HEK293 (cell line): ENCODE measurements at regions not wholly inside any gene's neighbourhood (a gene's known extent, or its start where the extent isn't known, plus 50 kb on each side); places are given as distances from the start of the nearest gene placed in this dataset.

Experiments used
- CTCF ChIA-PET: fragments of 350-600 bp; formaldehyde crosslinking; extraction: SDS; loops from one replicate; lab custom pipeline; 2021; ENCODE audit warnings: antibody characterized with exemption; lab: Yijun Ruan, JAX
- POLR2A ChIA-PET: fragments of 300-600 bp; formaldehyde crosslinking; extraction: SDS; loops from one replicate; lab custom pipeline; 2020; ENCODE audit warnings: antibody characterized with exemption, inconsistent platforms; lab: Yijun Ruan, JAX
- H3K27ac ChIP-seq: fragments of 200-500 bp; sonication (Bioruptor generic); 2 replicates; pipeline ENCODE4 v1.5.1; 2014; ENCODE audit warnings: low read depth, low read length, control low read depth, inconsistent platforms; ENCODE audit errors: extremely low read depth
- H3K36me3 ChIP-seq, 2 experiments: fragments of 200-500 bp in 1 of 2; sonication (Bioruptor generic) in 1 of 2; 1 replicate in 1 of 2; 2 replicates in 1 of 2; pipeline ENCODE4 v1.5.1; 2014 to 2017; ENCODE audit warnings: inconsistent platforms in 2 of 2, low read length in 2 of 2; ENCODE audit not compliant: control insufficient read depth in 2 of 2, insufficient read depth in 1 of 2
- H3K4me1 ChIP-seq: fragments of 200-500 bp; sonication (Bioruptor generic); 2 replicates; pipeline ENCODE4 v1.5.1; 2014; ENCODE audit warnings: mild to moderate bottlenecking, low read length, inconsistent platforms; ENCODE audit not compliant: control insufficient read depth, insufficient read depth
- H3K4me3 ChIP-seq: 2 replicates; pipeline ENCODE4 v1.5.1; 2011; ENCODE audit warnings: low read depth, mild to moderate bottlenecking, control low read depth, low read length, moderate library complexity
- H3K9me3 ChIP-seq: fragments of 200-500 bp; sonication (Bioruptor generic); 2 replicates; pipeline ENCODE4 v1.5.1; 2014; ENCODE audit warnings: low read depth, low read length, inconsistent platforms; ENCODE audit not compliant: control insufficient read depth, insufficient read depth
- AEBP2 ChIP-seq: fragments of 450-650 bp; formaldehyde crosslinking; IDR thresholded peaks from 2 replicates; pipeline ENCODE4 v1.5.1; 2016; ENCODE audit warnings: missing biosample characterization, missing genetic modification characterization, borderline replicate concordance
- KLF8 ChIP-seq: fragments of 450-650 bp; formaldehyde crosslinking; IDR thresholded peaks from 2 replicates; pipeline ENCODE4 v1.5.1; 2016; ENCODE audit warnings: missing biosample characterization, missing genetic modification characterization
- OSR2 ChIP-seq: fragments of 450-650 bp; formaldehyde crosslinking; IDR thresholded peaks from 2 replicates; pipeline ENCODE4 v1.5.1; 2016; ENCODE audit warnings: missing biosample characterization, missing genetic modification characterization
- RBAK ChIP-seq: fragments of 450-650 bp; formaldehyde crosslinking; IDR thresholded peaks from 2 replicates; pipeline ENCODE4 v1.5.1; 2016; ENCODE audit warnings: missing biosample characterization, missing genetic modification characterization
- SALL2 ChIP-seq: fragments of 450-650 bp; formaldehyde crosslinking; IDR thresholded peaks from 2 replicates; pipeline ENCODE4 v1.5.0; 2017; ENCODE audit warnings: missing biosample characterization, mild to moderate bottlenecking, missing genetic modification characterization, borderline replicate concordance
- TCF7L2 ChIP-seq: IDR thresholded peaks from 2 replicates; pipeline ENCODE4 v1.6.1; 2011; ENCODE audit warnings: low read depth, mild to moderate bottlenecking, inconsistent platforms, low read length, moderate library complexity, borderline replicate concordance
- TSHZ1 ChIP-seq: fragments of 450-650 bp; formaldehyde crosslinking; IDR thresholded peaks from 2 replicates; pipeline ENCODE4 v1.5.1; 2016; ENCODE audit warnings: missing biosample characterization, missing genetic modification characterization, borderline replicate concordance
- YY1 ChIP-seq: fragments of 450-650 bp; formaldehyde crosslinking; IDR thresholded peaks from 2 replicates; pipeline ENCODE4 v1.5.1; 2018; ENCODE audit warnings: missing biosample characterization, missing genetic modification characterization
- ZBTB48 ChIP-seq: fragments of 450-650 bp; formaldehyde crosslinking; IDR thresholded peaks from 2 replicates; pipeline ENCODE4 v1.5.1; 2016; ENCODE audit warnings: missing biosample characterization, missing genetic modification characterization
- ZNF114 ChIP-seq: fragments of 450-650 bp; formaldehyde crosslinking; IDR thresholded peaks from 2 replicates; pipeline ENCODE4 v1.5.0; 2017; ENCODE audit warnings: missing biosample characterization, missing genetic modification characterization
- ZNF121 ChIP-seq: fragments of 450-650 bp; formaldehyde crosslinking; IDR thresholded peaks from 2 replicates; pipeline ENCODE4 v1.5.1; 2016; ENCODE audit warnings: missing biosample characterization, missing genetic modification characterization
- ZNF16 ChIP-seq: fragments of 450-650 bp; formaldehyde crosslinking; IDR thresholded peaks from 2 replicates; pipeline ENCODE4 v1.5.1; 2016; ENCODE audit warnings: low read depth, missing biosample characterization, missing genetic modification characterization
- ZNF211 ChIP-seq: fragments of 450-650 bp; formaldehyde crosslinking; IDR thresholded peaks from 2 replicates; pipeline ENCODE4 v1.5.1; 2016; ENCODE audit warnings: low read depth, missing biosample characterization, missing genetic modification characterization
- ZNF324 ChIP-seq: fragments of 450-650 bp; formaldehyde crosslinking; IDR thresholded peaks from 2 replicates; pipeline ENCODE4 v1.5.1; 2016; ENCODE audit warnings: missing biosample characterization, missing genetic modification characterization
- ZNF391 ChIP-seq: fragments of 450-650 bp; formaldehyde crosslinking; IDR thresholded peaks from 2 replicates; pipeline ENCODE4 v1.5.1; 2016; ENCODE audit warnings: low read depth, missing biosample characterization, missing genetic modification characterization, borderline replicate concordance
- ZNF416 ChIP-seq: fragments of 450-650 bp; formaldehyde crosslinking; IDR thresholded peaks from 2 replicates; pipeline ENCODE4 v1.5.1; 2016; ENCODE audit warnings: missing biosample characterization, missing genetic modification characterization
- ZNF433 ChIP-seq: fragments of 450-650 bp; formaldehyde crosslinking; IDR thresholded peaks from 2 replicates; pipeline ENCODE4 v1.5.1; 2016; ENCODE audit warnings: missing biosample characterization, missing genetic modification characterization, low read depth
- ZNF449 ChIP-seq: fragments of 450-650 bp; formaldehyde crosslinking; IDR thresholded peaks from 2 replicates; pipeline ENCODE4 v1.5.1; 2017; ENCODE audit warnings: missing biosample characterization, mild to moderate bottlenecking, missing genetic modification characterization, moderate library complexity
- ZNF501 ChIP-seq: fragments of 450-650 bp; formaldehyde crosslinking; IDR thresholded peaks from 2 replicates; pipeline ENCODE4 v1.5.1; 2016; ENCODE audit warnings: missing biosample characterization, missing genetic modification characterization
- ZNF510 ChIP-seq: fragments of 450-650 bp; formaldehyde crosslinking; IDR thresholded peaks from 2 replicates; pipeline ENCODE4 v1.5.1; 2018; ENCODE audit warnings: mild to moderate bottlenecking, missing genetic modification characterization, missing biosample characterization; ENCODE audit not compliant: insufficient replicate concordance
- ZNF521 ChIP-seq: fragments of 450-650 bp; formaldehyde crosslinking; IDR thresholded peaks from 2 replicates; pipeline ENCODE4 v1.5.1; 2017; ENCODE audit warnings: missing biosample characterization, mild to moderate bottlenecking, missing genetic modification characterization
- ZNF555 ChIP-seq: fragments of 450-650 bp; formaldehyde crosslinking; conservative IDR thresholded peaks from 2 replicates; pipeline ENCODE4 v1.5.1; 2017; ENCODE audit warnings: missing biosample characterization, mild to moderate bottlenecking, missing genetic modification characterization, inconsistent platforms
- ZNF610 ChIP-seq: fragments of 450-650 bp; formaldehyde crosslinking; IDR thresholded peaks from 2 replicates; pipeline ENCODE4 v1.5.1; 2016; ENCODE audit warnings: missing biosample characterization, missing genetic modification characterization, borderline replicate concordance
- ZNF658 ChIP-seq: fragments of 450-650 bp; formaldehyde crosslinking; IDR thresholded peaks from 2 replicates; pipeline ENCODE4; 2016; ENCODE audit warnings: missing biosample characterization, missing genetic modification characterization
- ZNF692 ChIP-seq: fragments of 450-650 bp; formaldehyde crosslinking; IDR thresholded peaks from 2 replicates; pipeline ENCODE4 v1.5.1; 2016; ENCODE audit warnings: missing biosample characterization, missing genetic modification characterization

- no peaks in the 10 kb centered on the region for H3K4me1 ChIP-seq
- no peak overlapping the region for H3K27ac ChIP-seq
- ChIA-PET CTCF (interaction anchor here (0.7 to 1.0 kb wide), 2 partner anchors 58 to 558 kb away, joined by 3 to 4 read pairs; no protein-coding TSS in a partner anchor), POLR2A (no interaction called here)
- TF ChIP-seq ZNF501 (tag by site-specific recombination): no peak
- no peak for TF ChIP-seq ZNF391 (tag by site-specific recombination)
- TF ChIP-seq ZNF324 (tag by site-specific recombination): no peak
- no peak for TF ChIP-seq TSHZ1
- TF ChIP-seq RBAK: no peak
- TF ChIP-seq TCF7L2: no peak
- no peak for TF ChIP-seq ZNF449 (tag by site-specific recombination)
- TF ChIP-seq YY1 (tag by site-specific recombination): no peak
- no peak for TF ChIP-seq ZNF692 (tag by site-specific recombination)
- TF ChIP-seq SALL2 (tag by site-specific recombination): no peak
- no peak for TF ChIP-seq ZNF121 (tag by site-specific recombination)
- TF ChIP-seq ZNF555 (tag by site-specific recombination): no peak
- TF ChIP-seq ZNF211: no peak
- no peak for TF ChIP-seq ZNF610 (tag by site-specific recombination)
- H3K4me3 ChIP-seq: no peak overlapping the region
- H3K9me3 ChIP-seq: no peaks in the 10 kb centered on the region
- H3K36me3 ChIP-seq: no peaks in the 10 kb centered on the region
Measured at GRCh38 chr16:59193637-59194036, 459.5 kb upstream of the GOT2 start.

GRCh38 chr16:59192551-59193199 lies 458.6 kb upstream of the GOT2 start:
- no peaks in the 10 kb centered on the region for H3K4me1 ChIP-seq
- ChIA-PET POLR2A (no interaction called here), CTCF (interaction anchor here (0.7 to 1.3 kb wide), 4 partner anchors 15 to 1030 kb away, joined by 3 to 5 read pairs (median 4); no protein-coding TSS in a partner anchor)
- H3K27ac ChIP-seq: no peak overlapping the region
- H3K36me3 ChIP-seq: no peaks in the 10 kb centered on the region
- H3K4me3 ChIP-seq: no peak overlapping the region
- H3K9me3 ChIP-seq: no peaks in the 10 kb centered on the region
- no peak for TF ChIP-seq AEBP2
- no peak for TF ChIP-seq OSR2 (tag by site-specific recombination)
- TF ChIP-seq ZNF16 (tag by site-specific recombination): no peak
- TF ChIP-seq ZNF114 (tag by site-specific recombination): no peak
- no peak for TF ChIP-seq KLF8 (tag by site-specific recombination)
- TF ChIP-seq ZNF416 (tag by site-specific recombination): no peak
- no peak for TF ChIP-seq ZNF433 (tag by site-specific recombination)
- TF ChIP-seq ZNF658 (tag by site-specific recombination): no peak
- TF ChIP-seq ZNF510: no peak
- TF ChIP-seq ZBTB48 (tag by site-specific recombination): no peak
- TF ChIP-seq ZNF521 (tag by site-specific recombination): no peak
- no peak for TF ChIP-seq ZNF692 (tag by site-specific recombination)
